Omental fat pad (tissue), 3 donors: ENCODE measurements at regions not wholly inside any gene's neighbourhood (a gene's known extent, or its start where the extent isn't known, plus 50 kb on each side); places are given as distances from the start of the nearest gene placed in this dataset.
"Not testable (repeated sequence)": the region's sequence is repeated elsewhere in the genome, so short reads cannot be mapped to it uniquely, and the experiment has no call there.

Experiments used
- ATAC-seq: fragments of 150-250 bp; one replicate; pipeline ENCODE4 v1.9.1; 2016; ENCODE audit warnings: mild to moderate bottlenecking, moderate library complexity; ENCODE audit not compliant: low FRiP score
- DNase-seq: peaks from one replicate; pipeline ENCODE4 v3.0.0-alpha.2; 2019; ENCODE audit warnings: low spot score
- TF ChIP-seq, protein P1 (sequence below), 3 donors: fragments of 450-650 bp; IDR thresholded peaks; one replicate each; pipeline ENCODE4 v1.5.1; 2016 to 2017; ENCODE audit warnings: antibody characterized with exemption in 3 of 3, mild to moderate bottlenecking in 3 of 3, moderate library complexity in 2 of 3

DNA sequence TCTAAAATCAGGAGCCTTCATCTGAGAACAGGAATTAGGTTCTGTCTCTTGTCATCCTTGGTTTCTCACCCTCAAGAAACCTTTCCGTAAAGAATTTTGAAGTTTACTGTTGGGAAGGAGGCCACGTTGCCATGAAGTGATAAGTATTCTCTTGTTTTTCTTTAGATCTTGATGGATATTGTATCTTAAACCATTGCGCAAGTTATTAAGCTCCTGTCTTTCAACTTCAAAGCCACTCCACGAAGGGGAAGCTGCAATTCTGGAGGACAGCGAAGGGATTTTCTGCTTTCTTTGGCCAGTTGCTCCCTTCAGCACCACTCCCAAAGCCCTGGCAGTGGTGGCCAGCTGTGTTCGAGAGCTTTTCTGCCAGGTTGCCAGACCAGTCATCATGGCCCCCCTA is 198.1 kb upstream of the EXOC2 start:
- ATAC-seq (no peak), DNase-seq (no peak)
- TF ChIP-seq, protein P1, sequence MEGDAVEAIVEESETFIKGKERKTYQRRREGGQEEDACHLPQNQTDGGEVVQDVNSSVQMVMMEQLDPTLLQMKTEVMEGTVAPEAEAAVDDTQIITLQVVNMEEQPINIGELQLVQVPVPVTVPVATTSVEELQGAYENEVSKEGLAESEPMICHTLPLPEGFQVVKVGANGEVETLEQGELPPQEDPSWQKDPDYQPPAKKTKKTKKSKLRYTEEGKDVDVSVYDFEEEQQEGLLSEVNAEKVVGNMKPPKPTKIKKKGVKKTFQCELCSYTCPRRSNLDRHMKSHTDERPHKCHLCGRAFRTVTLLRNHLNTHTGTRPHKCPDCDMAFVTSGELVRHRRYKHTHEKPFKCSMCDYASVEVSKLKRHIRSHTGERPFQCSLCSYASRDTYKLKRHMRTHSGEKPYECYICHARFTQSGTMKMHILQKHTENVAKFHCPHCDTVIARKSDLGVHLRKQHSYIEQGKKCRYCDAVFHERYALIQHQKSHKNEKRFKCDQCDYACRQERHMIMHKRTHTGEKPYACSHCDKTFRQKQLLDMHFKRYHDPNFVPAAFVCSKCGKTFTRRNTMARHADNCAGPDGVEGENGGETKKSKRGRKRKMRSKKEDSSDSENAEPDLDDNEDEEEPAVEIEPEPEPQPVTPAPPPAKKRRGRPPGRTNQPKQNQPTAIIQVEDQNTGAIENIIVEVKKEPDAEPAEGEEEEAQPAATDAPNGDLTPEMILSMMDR (IDR thresholded peaks at IDR 0.05) = no peak

DNA sequence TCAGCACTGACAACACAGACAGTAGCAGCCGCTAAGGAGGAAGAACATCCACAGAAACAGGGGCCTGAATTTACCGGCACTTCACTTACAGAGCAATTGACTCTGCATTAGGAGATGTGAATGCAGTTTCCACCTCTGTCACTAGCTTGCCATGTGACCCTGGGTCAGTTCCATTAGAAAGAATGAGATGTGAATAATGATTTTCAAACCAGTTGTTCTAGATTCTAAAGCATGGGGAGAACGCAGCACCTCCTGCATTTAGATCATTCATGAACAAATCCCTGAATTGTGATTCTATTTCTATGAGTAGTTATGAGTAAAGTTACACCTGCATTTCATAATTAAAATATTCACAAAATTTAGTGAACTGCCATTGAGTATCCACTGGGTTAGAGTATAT is 197.3 kb upstream of the EXOC2 start:
- ATAC-seq (no peak), DNase-seq (no peak)
- TF ChIP-seq, protein P1 (IDR thresholded peaks at IDR 0.05) = no peak

DNA sequence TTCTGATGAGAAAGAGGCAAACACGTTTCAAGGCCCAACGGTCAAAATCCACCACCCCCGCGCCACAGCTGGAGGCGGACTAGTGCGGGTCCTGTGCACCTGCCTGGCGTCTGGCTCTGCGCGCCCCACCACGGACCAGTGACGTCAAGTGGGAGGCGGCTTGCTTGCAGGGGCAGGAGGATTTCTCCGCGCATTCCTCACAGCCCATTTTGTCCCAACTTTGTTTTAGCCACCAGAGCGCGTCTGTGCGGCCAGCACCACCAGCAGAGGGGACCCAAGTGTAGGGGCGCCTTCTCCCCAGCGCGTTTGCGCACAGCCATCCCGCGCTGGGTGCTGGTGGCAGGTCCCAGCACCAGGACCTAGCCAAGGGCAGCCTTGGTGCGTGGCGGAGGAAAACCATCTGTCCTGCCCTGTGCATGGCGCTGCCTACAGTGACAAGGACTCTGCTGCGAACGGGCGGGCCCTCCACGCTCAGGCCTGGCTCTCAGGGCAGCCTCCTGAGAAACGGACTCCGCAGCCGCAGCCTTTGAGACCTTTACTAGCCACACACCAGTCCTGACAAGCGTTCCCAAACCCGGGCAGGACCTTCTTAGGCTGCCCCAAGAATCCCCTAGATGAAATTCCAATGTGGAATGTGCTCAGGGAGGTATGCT is 194.8 kb upstream of the EXOC2 start:
- TF ChIP-seq, protein P1 (IDR thresholded peaks at IDR 0.05) = no peak
- DNase-seq (no peak), ATAC-seq (no peak)

DNA sequence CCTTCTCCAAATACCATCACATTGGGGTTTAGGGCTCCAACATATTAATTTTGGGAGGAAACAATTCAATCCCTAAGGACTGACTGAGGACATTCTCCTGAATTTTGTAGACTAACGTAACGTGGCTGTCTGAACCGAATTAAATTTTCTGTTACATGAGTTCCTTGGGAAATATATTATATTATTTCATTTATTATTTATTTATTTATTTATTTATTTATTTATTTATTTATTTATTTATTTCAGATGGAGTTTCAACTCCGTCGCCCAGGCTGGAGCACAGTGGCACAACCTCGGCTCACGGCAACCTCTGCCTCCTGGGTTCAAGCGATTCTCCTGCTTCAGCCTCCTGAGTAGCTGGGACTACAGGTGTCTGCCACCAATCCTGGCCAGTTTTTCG is 193.2 kb upstream of the EXOC2 start:
- ATAC-seq, DNase-seq: not testable (repeated sequence)

DNA sequence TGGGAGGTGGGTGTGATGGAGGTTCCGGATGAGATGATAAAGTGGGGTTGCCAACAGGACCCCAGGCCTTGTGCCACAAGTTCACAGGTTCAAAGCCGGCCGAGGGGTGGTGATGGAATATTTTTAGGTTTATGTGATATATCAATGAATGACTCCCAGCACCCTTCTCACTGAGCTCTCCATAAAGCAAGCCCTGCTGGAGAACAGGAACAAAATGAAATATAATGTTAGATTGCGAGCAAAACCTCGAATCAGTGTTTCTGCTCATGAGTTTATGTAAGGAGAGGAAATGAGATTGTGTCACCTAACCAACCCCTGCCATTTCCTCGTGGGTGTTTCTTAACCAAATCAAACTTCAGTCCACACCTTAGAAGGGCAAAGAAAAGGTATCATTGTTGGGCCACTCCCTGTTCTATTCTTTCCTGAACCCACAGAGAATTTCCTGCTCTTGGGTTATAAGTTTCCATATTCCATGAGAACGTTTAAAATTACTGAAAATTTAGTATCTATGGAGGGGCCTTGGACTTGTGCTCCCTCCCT is 192.2 kb upstream of the EXOC2 start:
- ATAC-seq = no peak

DNA sequence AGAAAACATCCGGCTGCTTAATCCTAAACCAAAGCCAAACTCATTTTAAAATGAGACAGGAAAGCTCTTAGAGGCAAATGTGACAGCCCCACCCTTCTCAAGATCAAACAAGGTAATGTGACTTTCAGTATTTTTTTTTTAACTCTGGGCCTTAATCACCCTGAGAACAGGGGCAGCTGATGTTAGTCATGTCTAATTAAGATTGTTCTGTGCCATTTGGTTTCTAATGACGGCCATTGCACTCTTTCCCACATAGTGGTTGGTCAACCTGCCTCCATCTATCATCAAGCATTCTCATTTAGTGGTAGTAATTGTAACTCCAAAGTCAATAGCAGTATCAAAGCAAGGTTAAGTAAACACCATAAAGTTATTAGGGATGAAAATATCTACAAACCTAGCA is 191.6 kb upstream of the EXOC2 start:
- DNase-seq (no peak), ATAC-seq (no peak)
- TF ChIP-seq, protein P1 (IDR thresholded peaks at IDR 0.05) = no peak

More for the DNA sequence above, 192.2 kb upstream of the EXOC2 start:
- TF ChIP-seq, protein P1 (IDR thresholded peaks at IDR 0.05) = no peak
- no peak for DNase-seq

DNA sequence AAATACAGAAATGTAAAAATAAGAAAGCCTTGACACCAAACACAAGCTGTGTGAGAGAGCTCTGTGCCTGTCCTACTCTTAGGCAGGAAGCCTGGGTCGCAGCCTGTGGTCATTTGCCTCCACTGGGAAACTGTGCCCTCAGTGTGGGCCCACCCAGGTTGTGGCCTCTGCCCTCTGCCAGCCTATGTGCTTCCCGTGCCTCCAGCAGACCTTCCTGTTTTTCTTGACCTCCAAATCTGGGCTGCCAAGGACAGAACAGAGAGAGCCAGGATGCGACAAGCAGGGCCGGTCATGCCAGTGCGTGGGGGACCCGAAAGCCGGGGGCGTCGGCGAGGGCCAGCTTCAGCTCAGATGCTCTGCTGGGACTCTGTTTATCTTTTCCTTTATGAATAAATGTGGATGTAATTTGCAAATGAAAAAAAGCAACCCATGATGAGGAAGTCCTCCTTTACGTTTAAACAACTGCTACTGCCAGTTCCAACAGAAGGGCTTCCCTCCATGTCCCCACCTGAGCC is 189.2 kb upstream of the EXOC2 start:
- TF ChIP-seq, protein P1 (IDR thresholded peaks at IDR 0.05) = no peak
- DNase-seq = no peak
- no peak for ATAC-seq
